GM12874 (cell line): ENCODE measurements at regions not wholly inside any gene's neighbourhood (a gene's known extent, or its start where the extent isn't known, plus 50 kb on each side); places are given as distances from the start of the nearest gene placed in this dataset.

Source experiments
- CTCF ChIP-seq: IDR thresholded peaks from 2 replicates; pipeline ENCODE4 v1.5.1; 2011; ENCODE audit warnings: low read depth, mild to moderate bottlenecking, control low read depth, low read length, moderate library complexity; ENCODE audit not compliant: insufficient read depth

- TF ChIP-seq CTCF: no peak
Observed at GRCh38 chr1:106972074-106972473, 84.4 kb upstream of the PRMT6 start.

DNA sequence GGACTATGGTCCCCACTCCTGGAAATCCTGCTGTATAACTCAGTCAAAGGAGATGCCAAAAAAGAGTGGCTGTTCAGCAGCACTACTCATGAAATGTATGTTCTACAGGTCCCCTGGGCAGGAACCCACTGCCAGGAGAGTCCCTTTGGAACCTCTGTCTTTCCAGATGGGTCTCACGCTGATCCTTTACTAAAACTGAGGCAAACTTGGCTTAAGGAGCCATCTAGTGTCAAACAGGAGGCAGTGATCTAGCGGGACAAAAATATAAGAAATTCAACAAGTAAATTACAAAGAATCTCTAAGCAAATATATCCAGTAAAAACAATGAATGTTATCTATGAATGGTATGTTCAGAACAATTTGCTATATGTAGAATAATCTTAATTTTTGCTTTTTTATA is 80.5 kb upstream of the PRMT6 start:
- 0 out of 2 replicates have a peak, but pooled peaks have one; percentile 16 for TF ChIP-seq CTCF

GRCh38 chr1:106978477-106979322 is 77.8 kb upstream of the PRMT6 start:
- TF ChIP-seq CTCF: no peak

DNA sequence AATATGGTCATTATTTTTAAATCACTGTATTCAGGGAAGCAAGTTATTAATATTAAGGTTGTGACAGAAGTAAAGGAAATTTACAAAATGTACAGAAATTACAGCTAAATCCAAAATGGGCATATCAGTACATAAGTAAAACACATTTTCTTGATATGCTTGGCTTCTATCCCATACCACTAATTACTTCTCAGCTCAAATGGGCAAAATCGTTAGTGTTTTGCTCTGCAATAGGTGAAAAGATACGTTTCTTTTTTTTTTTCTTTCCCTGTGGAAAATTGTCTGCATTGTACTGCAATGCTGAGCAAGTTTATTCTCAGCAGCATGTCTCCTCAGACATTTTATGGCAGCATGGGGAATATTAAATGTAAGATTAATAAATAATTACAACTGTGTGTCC is 77.1 kb upstream of the PRMT6 start:
- no peak for TF ChIP-seq CTCF

- TF ChIP-seq CTCF: no peak
Observed at GRCh38 chr1:106980121-106980520, 76.4 kb upstream of the PRMT6 start.

DNA sequence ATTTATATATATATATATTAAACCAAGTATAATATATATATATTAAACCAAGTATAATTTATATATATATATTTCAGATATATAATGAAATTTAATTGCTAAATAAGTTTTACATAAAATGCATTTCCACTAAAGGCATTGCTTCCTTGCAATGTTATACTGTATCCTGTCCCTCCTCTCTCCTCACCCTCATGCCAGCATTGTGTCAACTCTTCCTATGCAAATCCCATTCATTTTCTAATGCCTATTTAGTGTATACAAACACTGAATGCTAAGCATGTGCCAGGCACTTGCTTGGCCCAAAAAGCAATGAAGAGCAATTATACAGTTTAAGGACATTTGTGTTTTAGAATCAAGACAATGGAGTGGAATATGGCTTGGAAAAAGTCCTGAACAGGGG is 71.7 kb upstream of the PRMT6 start:
- no peak for TF ChIP-seq CTCF

- TF ChIP-seq CTCF: no peak
Observed at GRCh38 chr1:106986603-106987002, 69.9 kb upstream of the PRMT6 start.

DNA sequence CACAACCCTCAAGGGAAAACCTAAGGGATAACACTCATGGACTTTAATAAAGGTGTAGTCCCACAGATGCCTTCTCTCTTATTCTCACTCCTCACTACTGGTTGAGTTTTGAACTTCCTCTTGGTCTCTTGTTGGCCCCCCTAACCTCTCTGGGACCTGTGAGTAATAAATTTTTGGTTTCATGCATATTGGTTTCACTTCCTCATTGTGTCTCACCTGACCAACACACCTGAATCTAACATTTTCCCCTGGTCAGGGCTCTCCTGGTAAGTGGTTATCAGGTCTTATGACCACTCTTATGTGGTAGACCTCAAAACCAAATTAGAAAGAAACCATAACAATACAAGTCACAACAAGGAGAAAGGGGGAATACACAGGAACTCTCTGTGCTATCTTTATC is 60.5 kb upstream of the PRMT6 start:
- no peak for TF ChIP-seq CTCF
